ENCODE measurements at regions not wholly inside any gene's neighbourhood (a gene's known extent, or its start where the extent isn't known, plus 50 kb on each side); places are given as distances from the start of the nearest gene placed in this dataset.

DNA sequence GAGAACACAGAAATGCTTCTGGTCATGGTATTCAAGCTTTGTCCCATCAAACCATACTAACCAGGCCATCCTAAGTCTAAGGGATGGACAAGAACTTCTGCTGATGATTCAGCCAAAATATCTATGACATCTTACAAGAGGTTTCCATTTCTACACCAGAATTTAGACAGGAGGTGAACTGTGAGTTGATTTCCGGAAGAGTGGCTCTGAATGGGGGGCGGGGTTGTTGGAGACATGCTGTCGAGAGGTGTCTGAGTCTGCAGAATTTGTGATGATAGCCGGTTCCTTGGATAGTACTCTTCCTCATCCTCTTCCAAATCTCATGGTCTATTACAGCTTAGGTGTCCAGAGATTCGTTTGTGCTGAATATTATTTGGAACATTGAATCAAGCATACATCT lies 408.7 kb upstream of the TCF4 start:
- TF ChIP-seq, protein P1, sequence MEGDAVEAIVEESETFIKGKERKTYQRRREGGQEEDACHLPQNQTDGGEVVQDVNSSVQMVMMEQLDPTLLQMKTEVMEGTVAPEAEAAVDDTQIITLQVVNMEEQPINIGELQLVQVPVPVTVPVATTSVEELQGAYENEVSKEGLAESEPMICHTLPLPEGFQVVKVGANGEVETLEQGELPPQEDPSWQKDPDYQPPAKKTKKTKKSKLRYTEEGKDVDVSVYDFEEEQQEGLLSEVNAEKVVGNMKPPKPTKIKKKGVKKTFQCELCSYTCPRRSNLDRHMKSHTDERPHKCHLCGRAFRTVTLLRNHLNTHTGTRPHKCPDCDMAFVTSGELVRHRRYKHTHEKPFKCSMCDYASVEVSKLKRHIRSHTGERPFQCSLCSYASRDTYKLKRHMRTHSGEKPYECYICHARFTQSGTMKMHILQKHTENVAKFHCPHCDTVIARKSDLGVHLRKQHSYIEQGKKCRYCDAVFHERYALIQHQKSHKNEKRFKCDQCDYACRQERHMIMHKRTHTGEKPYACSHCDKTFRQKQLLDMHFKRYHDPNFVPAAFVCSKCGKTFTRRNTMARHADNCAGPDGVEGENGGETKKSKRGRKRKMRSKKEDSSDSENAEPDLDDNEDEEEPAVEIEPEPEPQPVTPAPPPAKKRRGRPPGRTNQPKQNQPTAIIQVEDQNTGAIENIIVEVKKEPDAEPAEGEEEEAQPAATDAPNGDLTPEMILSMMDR (IDR thresholded peaks at IDR 0.05) = no peak
- TF ChIP-seq POLR2A (IDR thresholded peaks at IDR 0.05) (no peak), POLR2AphosphoS5 (IDR thresholded peaks at IDR 0.05) (no peak)

All from prostate gland (tissue), 2 donors.